B cell (primary cell): ENCODE measurements at regions not wholly inside any gene's neighbourhood (a gene's known extent, or its start where the extent isn't known, plus 50 kb on each side); places are given as distances from the start of the nearest gene placed in this dataset.

Experiments used
- CTCF ChIP-seq: fragments of 200-600 bp; IDR thresholded peaks from one replicate; pipeline ENCODE4 v1.8.0; 2022; ENCODE audit warnings: antibody characterized with exemption, mild to moderate bottlenecking
- EZH2 ChIP-seq: IDR thresholded peaks from 2 replicates; pipeline ENCODE4 v1.6.1; 2012; ENCODE audit warnings: borderline replicate concordance, low read depth, mild to moderate bottlenecking, moderate library complexity, low read length; ENCODE audit not compliant: insufficient read depth, poor library complexity, severe bottlenecking

GRCh38 chr7:378041-378420 lies 88.1 kb downstream of the FOXL3 start:
- TF ChIP-seq CTCF (no peak), EZH2 (no peak)
